K562 (cell line): ENCODE measurements at regions not wholly inside any gene's neighbourhood (a gene's known extent, or its start where the extent isn't known, plus 50 kb on each side); places are given as distances from the start of the nearest gene placed in this dataset.

ENCODE experiments used
- ATAC-seq: fragments of 200-7000 bp; cut with Tn5 transposase; 3 replicates; pipeline ENCODE4 v1.9.1; 2020; ENCODE audit warnings: moderate library complexity
- BruUV-seq: library from RNA; stranded (reverse); fragments of 400-500 nt; replicated peaks from 2 replicates; lab custom pipeline; 2021; lab: Mats Ljungman, UMichigan
- CTCF ChIA-PET: fragments of 300-600 bp; formaldehyde crosslinking; extraction: SDS; loops from one replicate; lab custom pipeline; 2021; ENCODE audit warnings: low intra/inter-chr PET ratio; lab: Yijun Ruan, JAX
- POLR2A ChIA-PET: fragments of 300-600, 350-650 bp; sonication (Branson Sonifier 250); formaldehyde crosslinking; extraction: SDS; loops from one replicate; lab custom pipeline; 2021; ENCODE audit warnings: antibody characterized with exemption, inconsistent platforms; lab: Yijun Ruan, JAX
- DNase-seq, 4 experiments: peaks; one replicate each; pipeline versions ENCODE4 v3.0.0 to v3.0.0-alpha.2; 2011 to 2018; ENCODE audit warnings: low spot score in 3 of 4, mixed read lengths in 3 of 4; ENCODE audit errors: extremely low read depth in 1 of 4
- FAIRE-seq: peaks from 2 replicates; lab custom pipeline; 2011; peaks lifted over from hg19 to GRCh38; lab: Jason Lieb, UNC
- H2AFZ ChIP-seq: 2 replicates; pipeline ENCODE4 v1.6.0; 2011; ENCODE audit warnings: low read depth, low read length, control low read depth, inconsistent platforms
- H3K27ac ChIP-seq: fragments of 200-600 bp; 3 replicates; pipeline ENCODE4 v1.8.0; 2011; ENCODE audit warnings: low read depth, mild to moderate bottlenecking, control low read depth, inconsistent platforms, low read length, moderate library complexity, mixed read lengths; ENCODE audit errors: extremely low read depth
- H3K27me3 ChIP-seq, 2 experiments: fragments of 300-600 bp in 1 of 2; 2 replicates in 1 of 2; 3 replicates in 1 of 2; pipeline versions ENCODE4 v1.6.0 to v1.8.0; 2011; ENCODE audit warnings: inconsistent platforms in 2 of 2, low read length in 2 of 2, mild to moderate bottlenecking in 1 of 2, mixed read lengths in 1 of 2, moderate library complexity in 1 of 2; ENCODE audit not compliant: control insufficient read depth in 2 of 2, insufficient read depth in 2 of 2
- H3K36me3 ChIP-seq: fragments of 300-600 bp; 3 replicates; pipeline ENCODE4 v1.8.0; 2011; ENCODE audit warnings: mild to moderate bottlenecking, low read length, inconsistent platforms; ENCODE audit not compliant: control insufficient read depth, insufficient read depth
- H3K4me1 ChIP-seq, 2 experiments: fragments of 200-600 bp in 1 of 2; replicated peaks in 1 of 2; 2 replicates in 1 of 2; 3 replicates in 1 of 2; pipeline versions ENCODE4 v1.5.1 to v1.8.0; 2011; ENCODE audit warnings: inconsistent platforms in 2 of 2, low read length in 2 of 2, mild to moderate bottlenecking in 1 of 2, mixed read lengths in 1 of 2, moderate library complexity in 1 of 2; ENCODE audit not compliant: control insufficient read depth in 2 of 2, insufficient read depth in 2 of 2
- H3K4me2 ChIP-seq: 2 replicates; pipeline ENCODE4 v1.6.1; 2011; ENCODE audit warnings: low read length, control low read depth, inconsistent platforms, mixed read lengths; ENCODE audit not compliant: insufficient read depth
- H3K4me3 ChIP-seq: fragments of 200-600 bp; sonication (generic), shearing (Covaris generic); 2 replicates; pipeline ENCODE4 v1.5.1; 2016; ENCODE audit warnings: control low read depth, inconsistent platforms
- H3K79me2 ChIP-seq: fragments of 200-600 bp; 3 replicates; pipeline ENCODE4 v1.8.0; 2011; ENCODE audit warnings: low read length, inconsistent platforms; ENCODE audit not compliant: control insufficient read depth, insufficient read depth
- H3K9ac ChIP-seq, 2 experiments: 2 replicates each; pipeline versions ENCODE4 v1.6.0 to v1.6.1; 2011; ENCODE audit warnings: low read depth in 2 of 2, low read length in 2 of 2, control low read depth in 1 of 2, inconsistent platforms in 1 of 2, mild to moderate bottlenecking in 1 of 2, mixed read lengths in 1 of 2; ENCODE audit not compliant: insufficient read depth in 1 of 2
- H3K9me1 ChIP-seq: one replicate; pipeline ENCODE4 v1.6.0; 2011; ENCODE audit warnings: inconsistent platforms, mild to moderate bottlenecking, low read length, moderate library complexity; ENCODE audit not compliant: control insufficient read depth, insufficient read depth
- H3K9me3 ChIP-seq: replicated peaks from 2 replicates; pipeline ENCODE4 v1.5.1; 2011; ENCODE audit warnings: low read depth, low read length, inconsistent platforms; ENCODE audit not compliant: control insufficient read depth, insufficient read depth
- H4K20me1 ChIP-seq: replicated peaks from 2 replicates; pipeline ENCODE4 v1.6.1; 2011; ENCODE audit warnings: low read length, inconsistent platforms, mixed read lengths; ENCODE audit not compliant: control insufficient read depth, insufficient read depth
- AFF1 ChIP-seq, 2 experiments: fragments of 450-650 bp; IDR thresholded peaks; 2 replicates each; pipeline ENCODE4 v1.6.1; 2018; ENCODE audit warnings: mild to moderate bottlenecking in 2 of 2, low read depth in 1 of 2; ENCODE audit not compliant: partially characterized antibody in 2 of 2
- BCL6 ChIP-seq: fragments of 250-450 bp; sonication (Bioruptor Pico); IDR thresholded peaks from 2 replicates; pipeline ENCODE4 v1.4.0; 2020
- NCOA1 ChIP-seq: fragments of 450-650 bp; IDR thresholded peaks from 2 replicates; pipeline ENCODE4 v1.6.1; 2016; ENCODE audit warnings: low read depth
- POLR2A ChIP-seq: fragments of 450-650 bp; conservative IDR thresholded peaks from 2 replicates; pipeline ENCODE4 v1.6.1; 2016
- WGBS: fragments of 100-300 bp; shearing (Covaris generic); methylation state at CpG from one replicate; pipeline ENCODE4 v1.1.6; 2016; ENCODE audit warnings: low coverage, mixed read lengths; ENCODE audit not compliant: insufficient coverage; ENCODE audit errors: missing lambda C conversion rate; 5-methylcytosine and 5-hydroxymethylcytosine counted together
- in situ Hi-C: fragments of 300-500 bp; cut with MboI; formaldehyde crosslinking; loops from 4 replicates; pipeline ENCODE4 v1.15.0; 2018; ENCODE audit warnings: inconsistent platforms, mixed read lengths
- intact Hi-C: fragments of 100-400 bp; cut with micrococcal nuclease; formaldehyde crosslinking; loops from 2 replicates; pipeline ENCODE4 v1.14.2; 2022

GRCh38 chr14:82079553-82079952 lies 545.9 kb upstream of the SEL1L start:
- POLR2A ChIA-PET, result no interaction called here

More at GRCh38 chr14:82079553-82079952, 545.9 kb upstream of the SEL1L start:
- Histone ChIP-seq H3K9me1 (no peaks in the 10 kb centered on the region), H3K4me2 (no peak overlapping the region), H3K27me3 (no peaks in the 10 kb centered on the region), H2AFZ (no peak overlapping the region), H3K4me1 (no peaks in the 10 kb centered on the region), H3K27ac (no peak overlapping the region)
- intact Hi-C loops, result no loop called here
- no peak for DNase-seq
- ATAC-seq, result no peak
- in situ Hi-C loops, result no loop called here
- WGBS, result 3% methylated on average over 3 of the region's 3 CpGs
- CTCF ChIA-PET, result no interaction called here
- TF ChIP-seq POLR2A (no peak), BCL6 (no peak), NCOA1 (no peak), AFF1 (IDR thresholded peaks at IDR 0.05; ENCODE audit: low read depth in 1 of 2, partially characterized antibody in 2 of 2) (no peak)
- TF ChIP-seq, all 486 proteins: peak for 0
- no peaks in the 10 kb centered on the region for H3K9me3 ChIP-seq
- H3K79me2 ChIP-seq, result no peaks in the 10 kb centered on the region
- no peak overlapping the region for H3K4me3 ChIP-seq
- no peaks in the 10 kb centered on the region for H3K36me3 ChIP-seq
- H4K20me1 ChIP-seq, result no peaks in the 10 kb centered on the region
- no peak for FAIRE-seq
- no TSS peak for BruUV-seq
- no peak overlapping the region for H3K9ac ChIP-seq
